ENCODE measurements at regions not wholly inside any gene's neighbourhood (a gene's known extent, or its start where the extent isn't known, plus 50 kb on each side); places are given as distances from the start of the nearest gene placed in this dataset.

- peaks cover 8% of the 10 kb centered on the region for H3K27me3 Mint-ChIP-seq (ENCODE audit: insufficient read depth, low read depth)
- no peaks in the 10 kb centered on the region for H3K79me2 ChIP-seq (ENCODE audit: low read depth)
- H3K27ac ChIP-seq: no peak overlapping the region
- H4K20me1 ChIP-seq (ENCODE audit: low read depth): no peaks in the 10 kb centered on the region
- no peaks in the 10 kb centered on the region for H3K27me3 ChIP-seq
- H3K4me3 ChIP-seq: no peak overlapping the region
- H3F3A ChIP-seq (ENCODE audit: low read depth): no peaks in the 10 kb centered on the region
- H3K4me3 Mint-ChIP-seq: no peak overlapping the region
- H2AFZ ChIP-seq (replicated peaks): no peak overlapping the region
- no peak overlapping the region for H3K27ac Mint-ChIP-seq
- H3K36me3 Mint-ChIP-seq: no peaks in the 10 kb centered on the region
- no peaks in the 10 kb centered on the region for H3K9me3 ChIP-seq (ENCODE audit: low read depth)
- peaks cover 4% of the 10 kb centered on the region for H3K4me1 ChIP-seq
- TF ChIP-seq EZH2 (IDR thresholded peaks at IDR 0.05) (no peak), EZH2phosphoT487 (IDR thresholded peaks at IDR 0.05) (no peak), CTCF (IDR thresholded peaks at IDR 0.05) (no peak)
- no peak overlapping the region for H3K4me2 ChIP-seq
- H3K36me3 ChIP-seq: no peaks in the 10 kb centered on the region
- H3K9me3 Mint-ChIP-seq: no peaks in the 10 kb centered on the region
- DNase-seq (ENCODE audit: low spot score): no peak
- H3K4me1 Mint-ChIP-seq: peaks cover 12% of the 10 kb centered on the region
- no peak overlapping the region for H3K9ac ChIP-seq
Observed at GRCh38 chr20:19074828-19075516, 137.5 kb upstream of the SLC24A3 start.

- H3F3A ChIP-seq (ENCODE audit: low read depth): no peaks in the 10 kb centered on the region
- no peaks in the 10 kb centered on the region for H3K36me3 ChIP-seq
- H3K4me3 ChIP-seq: no peak overlapping the region
- peaks cover 11% of the 10 kb centered on the region for H3K27me3 Mint-ChIP-seq (ENCODE audit: insufficient read depth, low read depth)
- no peaks in the 10 kb centered on the region for H3K27me3 ChIP-seq
- no peaks in the 10 kb centered on the region for H3K4me1 ChIP-seq
- no peaks in the 10 kb centered on the region for H3K4me1 Mint-ChIP-seq
- peaks cover 9% of the 10 kb centered on the region for H3K9me3 Mint-ChIP-seq
- H3K27ac Mint-ChIP-seq: no peak overlapping the region
- no peak overlapping the region for H3K4me2 ChIP-seq
- no peak overlapping the region for H3K27ac ChIP-seq
- no peaks in the 10 kb centered on the region for H4K20me1 ChIP-seq (ENCODE audit: low read depth)
- no peaks in the 10 kb centered on the region for H3K36me3 Mint-ChIP-seq
- no peaks in the 10 kb centered on the region for H3K9me3 ChIP-seq (ENCODE audit: low read depth)
- no peak for DNase-seq (ENCODE audit: low spot score)
- H3K9ac ChIP-seq: no peak overlapping the region
- no peak overlapping the region for H2AFZ ChIP-seq (replicated peaks)
- H3K79me2 ChIP-seq (ENCODE audit: low read depth): no peaks in the 10 kb centered on the region
- TF ChIP-seq EZH2phosphoT487 (IDR thresholded peaks at IDR 0.05) (no peak), CTCF (IDR thresholded peaks at IDR 0.05) (no peak), EZH2 (IDR thresholded peaks at IDR 0.05) (no peak)
- no peak overlapping the region for H3K4me3 Mint-ChIP-seq
Observed at GRCh38 chr20:19077370-19078220, 134.8 kb upstream of the SLC24A3 start.

GRCh38 chr20:19078448-19079373, 133.7 kb upstream of the SLC24A3 start:
- Mint-ChIP-seq H3K4me1 (no peaks in the 10 kb centered on the region), H3K4me3 (no peak overlapping the region), H3K27ac (no peak overlapping the region), H3K9me3 (peaks cover 9% of the 10 kb centered on the region), H3K27me3 (ENCODE audit: insufficient read depth, low read depth) (peaks cover 5% of the 10 kb centered on the region), H3K36me3 (no peaks in the 10 kb centered on the region)
- Histone ChIP-seq H3K27ac (no peak overlapping the region), H3K4me2 (no peak overlapping the region), H3K36me3 (no peaks in the 10 kb centered on the region), H3K4me1 (no peaks in the 10 kb centered on the region), H3K27me3 (no peaks in the 10 kb centered on the region), H3K9me3 (ENCODE audit: low read depth) (no peaks in the 10 kb centered on the region), H2AFZ (replicated peaks) (no peak overlapping the region), H4K20me1 (ENCODE audit: low read depth) (no peaks in the 10 kb centered on the region), H3F3A (ENCODE audit: low read depth) (no peaks in the 10 kb centered on the region), H3K4me3 (no peak overlapping the region), H3K79me2 (ENCODE audit: low read depth) (no peaks in the 10 kb centered on the region), H3K9ac (no peak overlapping the region)
- TF ChIP-seq EZH2phosphoT487 (IDR thresholded peaks at IDR 0.05): no peak
- TF ChIP-seq EZH2 (IDR thresholded peaks at IDR 0.05): no peak
- no peak for TF ChIP-seq CTCF (IDR thresholded peaks at IDR 0.05)
- DNase-seq (ENCODE audit: low spot score): no peak
